Osteoblast (primary cell): ENCODE measurements at regions not wholly inside any gene's neighbourhood (a gene's known extent, or its start where the extent isn't known, plus 50 kb on each side); places are given as distances from the start of the nearest gene placed in this dataset.

Experiments used
- DNase-seq: peaks from one replicate; pipeline ENCODE4 v3.0.0; 2011; ENCODE audit warnings: low spot score, mixed read lengths; ENCODE audit not compliant: insufficient read length; ENCODE audit errors: missing footprints
- H2AFZ ChIP-seq: 2 replicates; pipeline ENCODE4 v1.6.0; 2011; ENCODE audit warnings: mild to moderate bottlenecking, low read length
- H3K27ac ChIP-seq: 2 replicates; pipeline ENCODE4 v1.5.1; 2011; ENCODE audit warnings: mild to moderate bottlenecking, low read depth, low read length, moderate library complexity
- H3K27me3 ChIP-seq: 2 replicates; pipeline ENCODE4 v1.6.0; 2012; ENCODE audit warnings: mild to moderate bottlenecking, control low read depth, inconsistent platforms, low read length, moderate library complexity; ENCODE audit not compliant: insufficient read depth
- H3K36me3 ChIP-seq: 2 replicates; pipeline ENCODE4 v1.5.1; 2011; ENCODE audit warnings: mild to moderate bottlenecking, low read length, control low read depth, moderate library complexity; ENCODE audit not compliant: insufficient read depth
- H3K4me1 ChIP-seq: 2 replicates; pipeline ENCODE4 v1.5.1; 2011; ENCODE audit warnings: mild to moderate bottlenecking, low read length, control low read depth, moderate library complexity; ENCODE audit not compliant: insufficient read depth
- H3K4me2 ChIP-seq: 2 replicates; pipeline ENCODE4 v1.6.0; 2011; ENCODE audit warnings: mild to moderate bottlenecking, low read length; ENCODE audit not compliant: insufficient read depth
- H3K4me3 ChIP-seq: fragments of 200-600 bp; sonication (generic); 3 replicates; pipeline ENCODE4 v1.5.1; 2012; ENCODE audit warnings: mild to moderate bottlenecking, low read length, inconsistent platforms; ENCODE audit not compliant: insufficient read depth
- H3K79me2 ChIP-seq: 2 replicates; pipeline ENCODE4 v1.6.0; 2012; ENCODE audit warnings: mild to moderate bottlenecking, low read length, control low read depth, inconsistent platforms; ENCODE audit not compliant: insufficient read depth
- H3K9me3 ChIP-seq: 2 replicates; pipeline ENCODE4 v1.5.1; 2011; ENCODE audit warnings: low read depth, low read length, control low read depth
- H4K20me1 ChIP-seq: 2 replicates; pipeline ENCODE4 v1.6.0; 2012; ENCODE audit warnings: mild to moderate bottlenecking, low read length, control low read depth; ENCODE audit not compliant: insufficient read depth
- CTCF ChIP-seq: IDR thresholded peaks from 2 replicates; pipeline ENCODE4 v1.5.1; 2011; ENCODE audit warnings: mild to moderate bottlenecking, low read depth, low read length, moderate library complexity; ENCODE audit errors: extremely low read depth

- H3K4me3 ChIP-seq, result no peak overlapping the region
- no peak for TF ChIP-seq CTCF
- no peak overlapping the region for H3K4me2 ChIP-seq
- H3K4me1 ChIP-seq, result no peaks in the 10 kb centered on the region
- H3K9me3 ChIP-seq, result no peaks in the 10 kb centered on the region
- H2AFZ ChIP-seq, result no peak overlapping the region
- H4K20me1 ChIP-seq, result no peaks in the 10 kb centered on the region
- no peaks in the 10 kb centered on the region for H3K27me3 ChIP-seq
- H3K36me3 ChIP-seq, result no peaks in the 10 kb centered on the region
- no peak for DNase-seq
- H3K79me2 ChIP-seq, result no peaks in the 10 kb centered on the region
- H3K27ac ChIP-seq, result no peak overlapping the region
Observed at GRCh38 chr4:34572026-34572425, 1672.3 kb downstream of the ARAP2 start.

DNA sequence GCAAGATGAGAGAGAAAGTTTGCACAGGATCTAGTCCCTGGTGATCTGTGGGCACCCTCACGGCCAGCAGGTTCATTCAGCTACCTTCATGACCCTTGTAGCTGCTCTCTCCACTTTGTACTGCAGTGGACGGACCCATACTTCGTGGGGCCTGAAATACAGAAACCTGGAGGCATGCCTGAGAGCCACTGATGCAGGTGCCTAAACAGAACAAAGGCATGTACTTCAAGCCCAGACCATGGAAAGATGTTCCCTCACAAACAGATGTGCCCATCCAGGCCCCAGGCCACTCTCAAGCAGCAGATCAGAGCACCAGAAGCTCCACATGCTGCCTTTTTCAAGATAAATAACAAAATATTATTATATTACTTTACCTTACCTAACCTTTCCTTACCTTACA lies 1629.0 kb downstream of the ARAP2 start:
- no peak for DNase-seq
- Histone ChIP-seq H3K4me2 (no peak overlapping the region), H3K27me3 (no peaks in the 10 kb centered on the region)

GRCh38 chr4:34619531-34620162 lies 1624.7 kb downstream of the ARAP2 start:
- no peak for TF ChIP-seq CTCF
- H3K4me2 ChIP-seq, result no peak overlapping the region
- no peaks in the 10 kb centered on the region for H3K4me1 ChIP-seq
- DNase-seq, result no peak
- H3K27ac ChIP-seq, result no peak overlapping the region
- no peak overlapping the region for H3K4me3 ChIP-seq
- H4K20me1 ChIP-seq, result no peaks in the 10 kb centered on the region
- no peaks in the 10 kb centered on the region for H3K79me2 ChIP-seq
- no peaks in the 10 kb centered on the region for H3K27me3 ChIP-seq
- H3K36me3 ChIP-seq, result no peaks in the 10 kb centered on the region
- H3K9me3 ChIP-seq, result peaks cover 5% of the 10 kb centered on the region
- no peak overlapping the region for H2AFZ ChIP-seq

More for the DNA sequence above, 1629.0 kb downstream of the ARAP2 start:
- no peak overlapping the region for H3K27ac ChIP-seq
- H4K20me1 ChIP-seq, result no peaks in the 10 kb centered on the region
- H3K36me3 ChIP-seq, result no peaks in the 10 kb centered on the region
- H2AFZ ChIP-seq, result no peak overlapping the region
- H3K9me3 ChIP-seq, result peaks cover 5% of the 10 kb centered on the region
- TF ChIP-seq CTCF, result no peak
- H3K4me1 ChIP-seq, result no peaks in the 10 kb centered on the region
- no peak overlapping the region for H3K4me3 ChIP-seq
- no peaks in the 10 kb centered on the region for H3K79me2 ChIP-seq

DNA sequence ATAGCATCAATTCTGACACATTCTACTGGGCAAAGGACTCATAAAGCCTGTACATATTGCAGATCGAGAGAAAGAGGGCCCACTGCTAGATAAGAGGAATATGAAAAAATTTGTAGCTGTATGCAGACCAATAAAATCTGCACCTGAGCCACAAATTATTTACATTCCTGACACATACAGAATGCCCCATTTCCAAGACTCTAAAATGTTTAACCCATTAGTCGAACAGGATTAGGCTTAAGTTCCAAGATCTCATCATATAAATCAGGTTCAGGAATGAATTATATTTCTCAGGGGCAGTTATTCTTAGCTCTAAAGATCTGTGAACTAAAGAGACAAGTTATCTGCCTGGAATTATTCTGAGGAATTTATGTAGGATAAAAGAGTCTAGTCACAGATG lies 1615.8 kb downstream of the ARAP2 start:
- H2AFZ ChIP-seq, result no peak overlapping the region
- H3K27ac ChIP-seq, result no peak overlapping the region
- H3K79me2 ChIP-seq, result no peaks in the 10 kb centered on the region
- H4K20me1 ChIP-seq, result no peaks in the 10 kb centered on the region
- no peak for DNase-seq
- peaks cover 2% of the 10 kb centered on the region for H3K9me3 ChIP-seq
- no peak overlapping the region for H3K4me3 ChIP-seq
- H3K27me3 ChIP-seq, result no peaks in the 10 kb centered on the region
- TF ChIP-seq CTCF, result no peak
- no peaks in the 10 kb centered on the region for H3K36me3 ChIP-seq
- H3K4me1 ChIP-seq, result no peaks in the 10 kb centered on the region
- no peak overlapping the region for H3K4me2 ChIP-seq
